SH-SY5Y (cell line): ENCODE measurements at regions not wholly inside any gene's neighbourhood (a gene's known extent, or its start where the extent isn't known, plus 50 kb on each side); places are given as distances from the start of the nearest gene placed in this dataset.

Experiments
- GATA2 ChIP-seq: IDR thresholded peaks from 2 replicates; pipeline ENCODE4 v1.6.1; 2011; ENCODE audit warnings: mild to moderate bottlenecking, low read depth, low read length
- GATA3 ChIP-seq: IDR thresholded peaks from 2 replicates; pipeline ENCODE4 v1.6.1; 2011; ENCODE audit warnings: low read depth, mild to moderate bottlenecking, low read length, moderate library complexity

GRCh38 chr16:26198221-26198620 is 506.5 kb downstream of the HS3ST4 start:
- TF ChIP-seq GATA2 (no peak), GATA3 (no peak)
